ENCODE measurements at regions not wholly inside any gene's neighbourhood (a gene's known extent, or its start where the extent isn't known, plus 50 kb on each side); places are given as distances from the start of the nearest gene placed in this dataset.

GRCh38 chr10:57457972-57458512 is 809.7 kb downstream of the IPMK start:
- no peak for TF ChIP-seq MNT (IDR thresholded peaks at IDR 0.05)
- no peak for TF ChIP-seq YY1 (IDR thresholded peaks at IDR 0.05; ENCODE audit: insufficient read depth, insufficient replicate concordance, low read depth, low read length)
- TF ChIP-seq ZHX1 (CRISPR knock-in tag; IDR thresholded peaks at IDR 0.05; ENCODE audit: low read depth) = no peak
- TF ChIP-seq SMC3 (IDR thresholded peaks at IDR 0.05; ENCODE audit: low read length) = no peak
- no peak for TF ChIP-seq ZNF207 (IDR thresholded peaks at IDR 0.05; ENCODE audit: borderline replicate concordance)
- no peak for TF ChIP-seq ERF (CRISPR knock-in tag; IDR thresholded peaks at IDR 0.05)
- no peak for TF ChIP-seq SIN3A (IDR thresholded peaks at IDR 0.05; ENCODE audit: borderline replicate concordance, low read depth, low read length)
- no peak for TF ChIP-seq ZHX2 (IDR thresholded peaks at IDR 0.05; ENCODE audit: low read depth)
- TF ChIP-seq ZHX2 (CRISPR knock-in tag; IDR thresholded peaks at IDR 0.05; ENCODE audit: borderline replicate concordance) = no peak
- no peak for TF ChIP-seq BCL3 (CRISPR knock-in tag; IDR thresholded peaks at IDR 0.05)
- TF ChIP-seq CTCF (CRISPR knock-in tag; IDR thresholded peaks at IDR 0.05) = no peak
- no peak for TF ChIP-seq POLR2AphosphoS2 (IDR thresholded peaks at IDR 0.05; ENCODE audit: low read depth, low read length)
- no peak for TF ChIP-seq REST (IDR thresholded peaks at IDR 0.05; ENCODE audit: borderline replicate concordance in 1 of 2, low read depth in 1 of 2, low read length in 2 of 2)
- no peak for TF ChIP-seq ZNF274 (CRISPR knock-in tag; IDR thresholded peaks at IDR 0.05)
- no peak for TF ChIP-seq EZH2 (conservative IDR thresholded peaks at IDR 0.05; ENCODE audit: low read depth, low read length)

Measured in HepG2 (cell line).